Kidney (tissue), 13 donors: ENCODE measurements at regions not wholly inside any gene's neighbourhood (a gene's known extent, or its start where the extent isn't known, plus 50 kb on each side); places are given as distances from the start of the nearest gene placed in this dataset.

Source experiments
- DNase-seq, 5 donors: peaks; one replicate each; pipeline ENCODE4 v3.0.0-alpha.2; 2013 to 2020
- FAIRE-seq: peaks from 2 replicates; lab custom pipeline; 2012; peaks lifted over from hg19 to GRCh38; lab: Jason Lieb, UNC
- H3K27ac ChIP-seq, 2 donors: one replicate each; pipeline ENCODE4 v1.7.0; 2013; ENCODE audit warnings: low read depth in 2 of 2, low read length in 2 of 2, inconsistent platforms in 1 of 2
- H3K27me3 ChIP-seq: one replicate; pipeline ENCODE4 v1.7.1; 2013; ENCODE audit warnings: low read length, inconsistent platforms; ENCODE audit not compliant: control insufficient read depth, insufficient read depth
- H3K36me3 ChIP-seq, 3 donors: one replicate each; pipeline versions ENCODE4 v1.7.0 to v1.7.1; 2013; ENCODE audit warnings: low read length in 3 of 3, control low read depth in 1 of 3, inconsistent platforms in 1 of 3; ENCODE audit not compliant: insufficient read depth in 3 of 3, control insufficient read depth in 2 of 3
- H3K4me1 ChIP-seq, 3 donors: one replicate each; pipeline versions ENCODE4 v1.7.0 to v1.7.1; 2013; ENCODE audit warnings: low read length in 3 of 3, inconsistent platforms in 1 of 3, low read depth in 1 of 3; ENCODE audit not compliant: control insufficient read depth in 2 of 3, insufficient read depth in 2 of 3
- H3K4me3 ChIP-seq, 3 donors: one replicate each; pipeline versions ENCODE4 v1.7.0 to v1.8.1; 2013; ENCODE audit warnings: low read length in 3 of 3, control low read depth in 1 of 3, inconsistent platforms in 1 of 3
- H3K9ac ChIP-seq, 3 donors: one replicate each; pipeline versions ENCODE4 v1.7.0 to v1.7.1; 2013; ENCODE audit warnings: low read length in 3 of 3, control low read depth in 1 of 3, inconsistent platforms in 1 of 3
- H3K9me3 ChIP-seq, 3 donors: one replicate each; pipeline versions ENCODE4 v1.7.0 to v1.7.1; 2013; ENCODE audit warnings: low read length in 3 of 3, control low read depth in 1 of 3, inconsistent platforms in 1 of 3; ENCODE audit not compliant: control insufficient read depth in 2 of 3, insufficient read depth in 1 of 3
- intact Hi-C: fragments of 100-400 bp; cut with DNase I; formaldehyde crosslinking; loops from one replicate; pipeline ENCODE4 v1.11.1; 2022
- TF ChIP-seq, protein P1 (sequence below): IDR thresholded peaks from 3 replicates; pipeline ENCODE4 v1.5.1; 2012; ENCODE audit warnings: mild to moderate bottlenecking, moderate library complexity, borderline replicate concordance; ENCODE audit not compliant: insufficient read depth; ENCODE audit errors: extremely low read depth
- donor health status: control.
- donor health status: control.
- donor health status: control.
- donor health status: control.
- donor health status: control.
- donor health status: DM: yes; HTN: yes; CAD: no.
- donor health status: Normal renal cell carcinoma (clear cell type).

DNA sequence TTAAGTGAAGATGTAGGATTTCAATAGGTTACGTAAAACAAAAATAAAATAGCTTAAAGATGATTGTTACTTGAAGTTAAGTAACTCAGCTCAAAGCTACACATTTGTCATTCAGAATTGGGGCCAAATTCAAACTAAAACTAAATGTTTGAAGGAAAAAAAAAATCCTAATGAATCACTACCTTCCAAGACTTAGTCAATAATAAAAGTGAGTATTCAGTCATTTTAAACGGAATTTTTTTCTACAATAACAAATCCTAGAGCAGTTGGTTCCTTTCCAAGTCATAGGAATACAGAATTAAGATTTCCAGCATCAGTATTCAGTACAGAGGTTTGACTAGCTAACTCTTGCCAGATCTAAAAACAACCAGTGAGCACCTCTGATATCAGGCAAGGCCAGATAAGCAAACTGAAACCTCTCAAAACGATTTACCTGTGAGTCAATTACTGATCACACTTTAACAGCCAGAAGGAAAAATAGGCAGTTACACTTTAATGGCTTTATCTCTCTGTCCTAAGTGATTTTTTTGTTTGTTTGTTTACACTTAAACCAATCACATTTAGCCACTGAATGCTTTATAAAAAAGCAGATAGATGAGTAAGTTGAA is 669.8 kb upstream of the ANKRD30A start:
- Histone ChIP-seq H3K27ac (no peak overlapping the region), H3K4me1 (no peaks in the 10 kb centered on the region), H3K9me3 (no peaks in the 10 kb centered on the region), H3K36me3 (no peaks in the 10 kb centered on the region), H3K9ac (no peak overlapping the region), H3K4me3 (no peak overlapping the region), H3K27me3 (no peaks in the 10 kb centered on the region)
- DNase-seq: no peak
- intact Hi-C loops: no loop called here
- no peak for FAIRE-seq
- TF ChIP-seq, protein P1, sequence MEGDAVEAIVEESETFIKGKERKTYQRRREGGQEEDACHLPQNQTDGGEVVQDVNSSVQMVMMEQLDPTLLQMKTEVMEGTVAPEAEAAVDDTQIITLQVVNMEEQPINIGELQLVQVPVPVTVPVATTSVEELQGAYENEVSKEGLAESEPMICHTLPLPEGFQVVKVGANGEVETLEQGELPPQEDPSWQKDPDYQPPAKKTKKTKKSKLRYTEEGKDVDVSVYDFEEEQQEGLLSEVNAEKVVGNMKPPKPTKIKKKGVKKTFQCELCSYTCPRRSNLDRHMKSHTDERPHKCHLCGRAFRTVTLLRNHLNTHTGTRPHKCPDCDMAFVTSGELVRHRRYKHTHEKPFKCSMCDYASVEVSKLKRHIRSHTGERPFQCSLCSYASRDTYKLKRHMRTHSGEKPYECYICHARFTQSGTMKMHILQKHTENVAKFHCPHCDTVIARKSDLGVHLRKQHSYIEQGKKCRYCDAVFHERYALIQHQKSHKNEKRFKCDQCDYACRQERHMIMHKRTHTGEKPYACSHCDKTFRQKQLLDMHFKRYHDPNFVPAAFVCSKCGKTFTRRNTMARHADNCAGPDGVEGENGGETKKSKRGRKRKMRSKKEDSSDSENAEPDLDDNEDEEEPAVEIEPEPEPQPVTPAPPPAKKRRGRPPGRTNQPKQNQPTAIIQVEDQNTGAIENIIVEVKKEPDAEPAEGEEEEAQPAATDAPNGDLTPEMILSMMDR: no peak

DNA sequence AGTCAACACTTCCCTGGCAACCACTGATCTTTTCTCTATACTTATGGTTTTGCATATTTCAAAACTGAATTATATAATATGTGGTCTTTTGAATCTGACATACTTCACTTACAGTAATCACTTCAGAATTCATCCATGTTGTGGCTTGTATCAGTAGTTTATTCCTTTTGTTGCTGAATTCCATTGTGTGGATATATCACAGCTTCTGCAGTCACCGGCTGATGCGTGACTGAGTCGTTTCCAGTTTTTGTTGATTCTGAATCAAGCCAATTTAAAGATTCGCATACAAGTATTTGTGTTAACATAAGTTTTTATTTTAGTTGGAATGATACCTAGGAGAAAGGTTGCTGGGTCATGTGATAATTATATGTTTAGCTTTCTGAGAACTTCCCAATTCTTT is 672.5 kb upstream of the ANKRD30A start:
- Histone ChIP-seq H3K27me3 (no peaks in the 10 kb centered on the region), H3K36me3 (no peaks in the 10 kb centered on the region), H3K4me1 (peaks cover 0 to 3% (median 0%) of the 10 kb centered on the region in 3 donors), H3K27ac (no peak overlapping the region), H3K4me3 (no peak overlapping the region), H3K9me3 (no peaks in the 10 kb centered on the region), H3K9ac (no peak overlapping the region)
- DNase-seq (no peak), FAIRE-seq (no peak)
- intact Hi-C loops: no loop called here
- TF ChIP-seq, protein P1: no peak

DNA sequence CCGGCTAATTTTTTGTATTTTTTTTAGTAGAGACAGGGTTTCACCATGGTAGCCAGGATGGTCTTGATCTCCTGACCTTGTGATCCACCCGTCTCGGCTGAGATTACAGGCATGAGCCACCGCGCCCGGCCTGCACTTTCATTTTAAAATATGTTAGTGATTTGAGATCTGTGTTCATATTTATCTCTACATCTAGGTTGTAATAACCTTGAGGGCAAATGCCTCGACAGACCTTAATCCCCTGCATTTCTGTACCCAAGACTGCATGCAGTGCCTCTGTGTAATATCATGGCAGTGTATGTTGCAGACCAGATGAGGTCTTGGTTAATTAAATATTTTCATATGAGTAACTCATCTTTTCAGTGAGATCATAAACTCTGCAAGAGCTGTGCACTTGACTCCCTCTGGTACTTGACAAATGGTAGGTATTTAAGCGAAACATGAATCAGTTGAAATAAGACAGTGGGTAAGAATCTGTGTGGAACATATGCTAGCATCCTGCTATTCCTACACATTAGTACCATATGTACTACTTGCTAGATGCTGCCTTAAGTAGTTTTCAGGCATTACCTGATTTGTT is 673.9 kb upstream of the ANKRD30A start:
- Histone ChIP-seq H3K27me3 (no peaks in the 10 kb centered on the region), H3K4me3 (no peak overlapping the region), H3K36me3 (no peaks in the 10 kb centered on the region), H3K9me3 (no peaks in the 10 kb centered on the region), H3K4me1 (peaks cover 0 to 3% (median 0%) of the 10 kb centered on the region in 3 donors), H3K9ac (no peak overlapping the region), H3K27ac (no peak overlapping the region)
- DNase-seq: no peak
- intact Hi-C loops: no loop called here
- FAIRE-seq: no peak
- TF ChIP-seq, protein P1: no peak
